GM12874 (cell line): ENCODE measurements at regions not wholly inside any gene's neighbourhood (a gene's known extent, or its start where the extent isn't known, plus 50 kb on each side); places are given as distances from the start of the nearest gene placed in this dataset.

Source experiments
- CTCF ChIP-seq: IDR thresholded peaks from 2 replicates; pipeline ENCODE4 v1.5.1; 2011; ENCODE audit warnings: low read depth, mild to moderate bottlenecking, control low read depth, low read length, moderate library complexity; ENCODE audit not compliant: insufficient read depth

GRCh38 chr2:239824866-239825704, 200.1 kb downstream of the NDUFA10 start:
- TF ChIP-seq CTCF: no peak

DNA sequence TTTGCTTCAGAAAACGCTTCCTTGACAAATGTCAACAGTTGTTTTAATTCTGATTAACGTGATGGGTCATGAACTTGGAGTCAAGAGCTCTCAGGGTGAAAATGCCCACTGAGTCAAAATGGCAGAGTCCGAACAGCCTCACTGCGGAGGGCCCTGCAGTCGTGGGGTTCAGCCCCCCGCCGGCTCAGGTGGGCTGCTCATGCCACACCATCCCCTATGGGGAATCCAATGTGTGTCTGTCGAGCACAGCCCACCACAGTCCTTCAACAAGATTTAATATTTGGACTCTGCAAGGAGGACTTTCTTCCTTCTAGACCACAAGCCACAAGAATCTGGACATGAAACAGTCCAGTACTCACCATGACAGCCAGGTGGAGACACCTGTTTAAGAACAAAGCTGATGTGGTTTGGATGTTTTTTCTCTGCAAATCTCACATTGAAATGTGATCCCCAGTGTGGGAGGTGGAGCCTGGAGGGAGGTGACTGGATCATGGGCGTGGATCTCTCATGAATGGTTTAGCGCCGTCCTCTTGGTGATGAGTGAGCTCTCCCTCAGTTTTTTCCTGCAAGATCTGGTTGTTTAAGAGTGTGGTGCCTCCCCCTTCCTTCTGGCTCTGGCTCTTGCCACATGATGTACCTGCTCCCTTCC, 201.0 kb downstream of the NDUFA10 start:
- no peak for TF ChIP-seq CTCF

DNA sequence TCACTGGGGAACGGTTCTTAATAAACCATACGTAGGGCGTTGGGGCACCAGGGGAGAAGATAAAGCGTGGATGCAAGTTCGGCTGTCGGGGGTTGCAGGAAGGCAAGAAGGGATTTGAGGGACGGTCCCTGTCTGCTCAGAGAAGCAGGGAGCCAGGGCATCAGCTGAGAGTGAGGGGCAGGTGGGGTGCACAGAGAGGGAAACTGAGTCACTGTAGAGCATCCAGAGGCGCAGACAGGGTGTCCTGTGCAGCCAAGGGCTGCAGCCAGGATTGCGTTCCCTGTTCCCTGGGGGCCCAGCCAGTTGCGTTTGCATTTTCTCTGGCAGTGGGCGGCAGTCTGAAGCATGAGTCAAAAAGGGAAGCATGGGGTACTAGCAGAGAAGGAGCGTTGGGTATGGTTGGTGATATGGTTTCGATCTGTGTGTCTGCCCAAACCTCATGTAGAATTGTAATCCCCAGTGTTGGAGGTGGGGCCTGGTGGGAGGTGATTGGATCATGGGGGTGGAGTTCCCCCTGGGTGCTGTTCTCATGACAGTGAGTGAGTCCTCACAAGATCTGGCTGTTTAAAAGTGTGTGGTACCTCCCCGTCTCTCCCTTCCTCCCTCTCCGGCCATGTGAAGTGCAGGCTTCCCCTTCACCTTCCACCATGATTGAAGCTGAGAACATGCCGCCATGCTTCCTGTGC, 202.9 kb downstream of the NDUFA10 start:
- no peak for TF ChIP-seq CTCF

- no peak for TF ChIP-seq CTCF
Observed at GRCh38 chr2:239821694-239822075, 203.5 kb downstream of the NDUFA10 start.

DNA sequence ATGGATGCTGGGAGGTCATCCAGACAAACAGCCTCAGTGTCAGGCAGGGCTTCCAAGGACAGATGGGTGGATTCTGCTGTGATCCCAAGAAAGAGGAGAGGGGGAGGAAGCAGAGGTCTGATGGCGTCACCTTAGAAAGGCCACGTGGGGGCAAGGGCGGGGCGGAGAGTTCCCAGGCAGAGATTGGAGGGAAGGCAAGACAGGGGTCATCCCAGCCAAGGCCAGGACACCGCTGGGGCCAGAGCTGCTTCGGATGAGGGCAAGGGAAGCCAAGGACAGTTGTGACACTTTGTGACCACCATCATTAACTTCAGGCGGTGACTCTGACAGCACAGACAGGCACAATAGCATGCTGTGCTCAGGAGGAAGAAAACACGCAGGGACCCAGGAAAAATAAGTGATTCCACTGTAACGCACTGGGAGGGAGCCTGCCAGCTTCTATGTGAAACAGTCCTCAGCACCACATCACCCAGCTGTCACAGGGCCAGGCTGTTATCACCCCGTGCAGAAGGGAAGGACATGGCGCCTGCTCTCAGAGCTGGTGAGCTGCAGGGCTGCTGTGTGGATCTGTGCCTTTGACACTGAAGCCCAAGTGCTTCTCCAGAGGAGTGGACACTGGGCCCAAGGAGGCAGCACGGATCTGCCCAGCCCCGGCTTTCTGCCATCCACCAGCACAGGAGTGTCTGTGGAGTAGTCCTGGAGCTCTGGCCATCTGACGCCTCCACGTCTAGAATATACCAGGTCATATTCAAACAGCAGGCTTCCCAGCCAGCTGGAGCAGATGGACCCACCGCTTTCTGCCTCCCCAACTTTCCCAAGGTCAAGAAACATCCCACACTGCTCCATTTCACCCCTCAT, 204.1 kb downstream of the NDUFA10 start:
- TF ChIP-seq CTCF: no peak

- no peak for TF ChIP-seq CTCF
Observed at GRCh38 chr2:239819974-239820555, 205.1 kb downstream of the NDUFA10 start.
